Heart left ventricle (tissue), 13 donors: ENCODE measurements at regions not wholly inside any gene's neighbourhood (a gene's known extent, or its start where the extent isn't known, plus 50 kb on each side); places are given as distances from the start of the nearest gene placed in this dataset.

Source experiments
- CTCF ChIP-seq, 12 donors: fragments of 200-600 bp; sonication (generic) in 4 of 12; IDR thresholded peaks; one replicate each; pipeline versions ENCODE4 v1.5.0 to v1.8.0; 2018 to 2022; ENCODE audit warnings: antibody characterized with exemption in 12 of 12, mild to moderate bottlenecking in 5 of 12
- POLR2A ChIP-seq, 2 donors: fragments of 450-650 bp; IDR thresholded peaks; one replicate each; pipeline ENCODE4 v1.6.1; 2017; ENCODE audit warnings: antibody characterized with exemption in 2 of 2, mild to moderate bottlenecking in 2 of 2, moderate library complexity in 2 of 2
- donor health status: ischemic (EF 13 %, LVEDD 7.1; RV severe dilation, severe dysfunction).
- donor health status: DM: no; HTN: yes; CAD: no.
- donor health status: DM: no; HTN: no; CAD: no.
- donor health status: ischemic (EF 25% LVEDD 6.9; RV normal size, moderate dysfunction).
- donor health status: ischemic (EF 25% LVEDD 5.7; RV mildly dilated, moderate dysfunction).
- donor health status: ischemic (EF 35%, LVEDD 5.7; RV mildly dilated, moderate dysfunction).
- donor health status: nonischemic (EF 11% LVEDD 7.7; RV severe dilation, severe dysfunction).
- donor health status: DM: yes; HTN: yes; CAD: no.
- donor health status: PGD.
- donor health status: ischemic (EF 29% LVEDD 5.4; RV normal size, mild dysfunction).
- donor health status: nonischemic (EF 23%, LVEDD 6.1; RV moderate dilation, normal function).

GRCh38 chrX:122272011-122272410, 912.1 kb upstream of the GRIA3 start:
- TF ChIP-seq CTCF (IDR thresholded peaks at IDR 0.05) (no peak), POLR2A (IDR thresholded peaks at IDR 0.05) (no peak)
